Keratinocyte (primary cell): ENCODE measurements at regions not wholly inside any gene's neighbourhood (a gene's known extent, or its start where the extent isn't known, plus 50 kb on each side); places are given as distances from the start of the nearest gene placed in this dataset.

Source experiments
- CTCF ChIP-seq, 3 experiments: IDR thresholded peaks in 1 of 3; conservative IDR thresholded peaks in 1 of 3; optimal IDR thresholded peaks in 1 of 3; 2 replicates in 2 of 3; 3 replicates in 1 of 3; pipeline versions ENCODE3 to v1.5.1; 2011; ENCODE audit warnings: low read length in 3 of 3, mild to moderate bottlenecking in 3 of 3, moderate library complexity in 2 of 3, control low read depth in 1 of 3, inconsistent platforms in 1 of 3; ENCODE audit not compliant: insufficient read depth in 2 of 3; ENCODE audit errors: extremely low read depth in 1 of 3
- EZH2 ChIP-seq: IDR thresholded peaks from one replicate; pipeline ENCODE4 v1.6.1; 2012; ENCODE audit warnings: inconsistent platforms, mild to moderate bottlenecking, low read length, moderate library complexity

GRCh38 chr11:112400476-112401014, 139.9 kb upstream of the PLET1 start:
- TF ChIP-seq CTCF (optimal IDR thresholded peaks at IDR 0.05 in 1 of 3, IDR thresholded peaks at IDR 0.05 in 1 of 3, conservative IDR thresholded peaks at IDR 0.05 in 1 of 3; ENCODE audit: extremely low read depth in 1 of 3, insufficient read depth in 2 of 3, low read length in 3 of 3) = no peak
- no peak for TF ChIP-seq EZH2
